T-helper 17 cell (primary cell): ENCODE measurements at regions not wholly inside any gene's neighbourhood (a gene's known extent, or its start where the extent isn't known, plus 50 kb on each side); places are given as distances from the start of the nearest gene placed in this dataset.

Experiments
- ATAC-seq: fragments of 150-1000 bp; cut with Tn5 transposase; 2 replicates; pipeline ENCODE4 v1.10.0; 2021; ENCODE audit warnings: mild to moderate bottlenecking, moderate library complexity
- DNase-seq, 3 donors: peaks; one replicate each; pipeline versions ENCODE4 v3.0.0 to v3.0.0-alpha.2; 2020 to 2021
- H3K9me3 ChIP-seq: one replicate; pipeline ENCODE4 v1.7.0; 2013; ENCODE audit warnings: low read length, mild to moderate bottlenecking; ENCODE audit not compliant: control insufficient read depth, poor library complexity, severe bottlenecking
- H3K27ac Mint-ChIP-seq: one replicate; pipeline ENCODE4 v1.8.0; 2022; ENCODE audit warnings: mild to moderate bottlenecking, moderate library complexity, mixed read lengths
- H3K27me3 Mint-ChIP-seq: one replicate; pipeline ENCODE4 v1.8.0; 2022; ENCODE audit warnings: mixed read lengths
- H3K36me3 Mint-ChIP-seq: one replicate; pipeline ENCODE4 v1.8.0; 2022; ENCODE audit warnings: low read depth, mixed read lengths
- H3K4me1 Mint-ChIP-seq: one replicate; pipeline ENCODE4 v1.8.0; 2022; ENCODE audit warnings: mild to moderate bottlenecking, mixed read lengths
- H3K4me3 Mint-ChIP-seq: one replicate; pipeline ENCODE4 v1.8.0; 2022; ENCODE audit warnings: mild to moderate bottlenecking, moderate library complexity, mixed read lengths

- ATAC-seq (no peak), DNase-seq (no peak)
- Mint-ChIP-seq H3K4me1 (no peaks in the 10 kb centered on the region), H3K36me3 (no peaks in the 10 kb centered on the region), H3K27me3 (no peaks in the 10 kb centered on the region), H3K27ac (no peak overlapping the region), H3K4me3 (no peak overlapping the region)
- H3K9me3 ChIP-seq = no peaks in the 10 kb centered on the region
These were observed 679.5 kb upstream of the NRSN1 start for GRCh38 chr6:23446469-23446967.

- Mint-ChIP-seq H3K4me3 (no peak overlapping the region), H3K4me1 (no peaks in the 10 kb centered on the region), H3K27me3 (no peaks in the 10 kb centered on the region), H3K27ac (no peak overlapping the region), H3K36me3 (no peaks in the 10 kb centered on the region)
- DNase-seq = no peak
- ATAC-seq = no peak
- H3K9me3 ChIP-seq = no peaks in the 10 kb centered on the region
These were observed 678.3 kb upstream of the NRSN1 start for GRCh38 chr6:23447731-23448130.

- ATAC-seq (no peak), DNase-seq (no peak)
- Mint-ChIP-seq H3K4me3 (no peak overlapping the region), H3K27ac (no peak overlapping the region), H3K27me3 (no peaks in the 10 kb centered on the region), H3K36me3 (no peaks in the 10 kb centered on the region), H3K4me1 (no peaks in the 10 kb centered on the region)
- no peaks in the 10 kb centered on the region for H3K9me3 ChIP-seq
These were observed 677.7 kb upstream of the NRSN1 start for GRCh38 chr6:23448281-23448680.

GRCh38 chr6:23454080-23454976, 671.7 kb upstream of the NRSN1 start:
- no peaks in the 10 kb centered on the region for H3K36me3 Mint-ChIP-seq
- no peaks in the 10 kb centered on the region for H3K27me3 Mint-ChIP-seq
- no peak overlapping the region for H3K27ac Mint-ChIP-seq

GRCh38 chr6:23455754-23456153, 670.3 kb upstream of the NRSN1 start:
- ATAC-seq = no peak
- Mint-ChIP-seq H3K27ac (no peak overlapping the region), H3K36me3 (no peaks in the 10 kb centered on the region), H3K4me1 (no peaks in the 10 kb centered on the region), H3K4me3 (no peak overlapping the region), H3K27me3 (no peaks in the 10 kb centered on the region)
- DNase-seq = no peak
- H3K9me3 ChIP-seq = no peaks in the 10 kb centered on the region

More at GRCh38 chr6:23454080-23454976, 671.7 kb upstream of the NRSN1 start:
- no peak overlapping the region for H3K4me3 Mint-ChIP-seq
- H3K9me3 ChIP-seq = no peaks in the 10 kb centered on the region
- no peak for DNase-seq
- ATAC-seq = no peak
- no peaks in the 10 kb centered on the region for H3K4me1 Mint-ChIP-seq

- no peaks in the 10 kb centered on the region for H3K36me3 Mint-ChIP-seq
- no peaks in the 10 kb centered on the region for H3K27me3 Mint-ChIP-seq
- no peak for ATAC-seq
- no peaks in the 10 kb centered on the region for H3K4me1 Mint-ChIP-seq
- no peak overlapping the region for H3K27ac Mint-ChIP-seq
- DNase-seq = no peak
- no peak overlapping the region for H3K4me3 Mint-ChIP-seq
- no peaks in the 10 kb centered on the region for H3K9me3 ChIP-seq
These were observed 669.6 kb upstream of the NRSN1 start for GRCh38 chr6:23456396-23456795.

- no peaks in the 10 kb centered on the region for H3K27me3 Mint-ChIP-seq
- DNase-seq = no peak
- no peaks in the 10 kb centered on the region for H3K36me3 Mint-ChIP-seq
- H3K9me3 ChIP-seq = no peaks in the 10 kb centered on the region
- H3K4me3 Mint-ChIP-seq = no peak overlapping the region
- H3K27ac Mint-ChIP-seq = no peak overlapping the region
- no peaks in the 10 kb centered on the region for H3K4me1 Mint-ChIP-seq
- no peak for ATAC-seq
These were observed 668.7 kb upstream of the NRSN1 start for GRCh38 chr6:23457321-23457720.

GRCh38 chr6:23465912-23466311, 660.1 kb upstream of the NRSN1 start:
- no peak overlapping the region for H3K27ac Mint-ChIP-seq
- no peaks in the 10 kb centered on the region for H3K9me3 ChIP-seq
- no peak for DNase-seq
- no peaks in the 10 kb centered on the region for H3K36me3 Mint-ChIP-seq
- no peaks in the 10 kb centered on the region for H3K4me1 Mint-ChIP-seq
- H3K27me3 Mint-ChIP-seq = no peaks in the 10 kb centered on the region
- H3K4me3 Mint-ChIP-seq = no peak overlapping the region
- ATAC-seq = no peak

GRCh38 chr6:23477586-23477985, 648.4 kb upstream of the NRSN1 start:
- no peaks in the 10 kb centered on the region for H3K9me3 ChIP-seq
- no peak overlapping the region for H3K27ac Mint-ChIP-seq
- no peaks in the 10 kb centered on the region for H3K36me3 Mint-ChIP-seq
- no peaks in the 10 kb centered on the region for H3K4me1 Mint-ChIP-seq
- no peak for DNase-seq
- no peak for ATAC-seq
- no peak overlapping the region for H3K4me3 Mint-ChIP-seq
- no peaks in the 10 kb centered on the region for H3K27me3 Mint-ChIP-seq

GRCh38 chr6:23478312-23478711, 647.7 kb upstream of the NRSN1 start:
- Mint-ChIP-seq H3K36me3 (no peaks in the 10 kb centered on the region), H3K27me3 (no peaks in the 10 kb centered on the region), H3K4me1 (no peaks in the 10 kb centered on the region), H3K4me3 (no peak overlapping the region), H3K27ac (no peak overlapping the region)
- no peak for DNase-seq
- no peak for ATAC-seq
- no peaks in the 10 kb centered on the region for H3K9me3 ChIP-seq

- Mint-ChIP-seq H3K4me3 (no peak overlapping the region), H3K27me3 (no peaks in the 10 kb centered on the region), H3K36me3 (no peaks in the 10 kb centered on the region), H3K4me1 (no peaks in the 10 kb centered on the region), H3K27ac (no peak overlapping the region)
- H3K9me3 ChIP-seq = no peaks in the 10 kb centered on the region
- ATAC-seq (no peak), DNase-seq (no peak)
These were observed 642.1 kb upstream of the NRSN1 start for GRCh38 chr6:23483896-23484295.

- no peak for DNase-seq
- Mint-ChIP-seq H3K4me3 (no peak overlapping the region), H3K27me3 (no peaks in the 10 kb centered on the region), H3K4me1 (no peaks in the 10 kb centered on the region), H3K36me3 (no peaks in the 10 kb centered on the region), H3K27ac (no peak overlapping the region)
- ATAC-seq = no peak
- no peaks in the 10 kb centered on the region for H3K9me3 ChIP-seq
These were observed 631.6 kb upstream of the NRSN1 start for GRCh38 chr6:23494367-23494766.

- no peaks in the 10 kb centered on the region for H3K9me3 ChIP-seq
- DNase-seq = no peak
- Mint-ChIP-seq H3K27ac (no peak overlapping the region), H3K4me3 (no peak overlapping the region), H3K27me3 (no peaks in the 10 kb centered on the region), H3K36me3 (no peaks in the 10 kb centered on the region), H3K4me1 (no peaks in the 10 kb centered on the region)
- no peak for ATAC-seq
These were observed 628.0 kb upstream of the NRSN1 start for GRCh38 chr6:23498013-23498412.

- Mint-ChIP-seq H3K27ac (no peak overlapping the region), H3K36me3 (no peaks in the 10 kb centered on the region), H3K4me1 (no peaks in the 10 kb centered on the region), H3K4me3 (no peak overlapping the region), H3K27me3 (no peaks in the 10 kb centered on the region)
- ATAC-seq (no peak), DNase-seq (no peak)
- no peaks in the 10 kb centered on the region for H3K9me3 ChIP-seq
These were observed 626.5 kb upstream of the NRSN1 start for GRCh38 chr6:23499549-23499948.
